ENCODE measurements at regions not wholly inside any gene's neighbourhood (a gene's known extent, or its start where the extent isn't known, plus 50 kb on each side); places are given as distances from the start of the nearest gene placed in this dataset.

GRCh38 chr12:83980398-83980797 is 932.2 kb downstream of the SLC6A15 start:
- no peak overlapping the region for H3K56ac ChIP-seq (ENCODE audit: extremely low read depth, insufficient read depth, low read length)
- no peak overlapping the region for H4K91ac ChIP-seq (ENCODE audit: insufficient read depth, low read depth, low read length)
- H3K23ac ChIP-seq (ENCODE audit: low read depth, low read length): no peak overlapping the region
- no peak overlapping the region for H3K27ac ChIP-seq (ENCODE audit: insufficient read depth, low read length)
- in situ Hi-C loops (cut with MboI; ENCODE audit: low sequenced_read_pairs) (no loop called here), intact Hi-C loops (cut with micrococcal nuclease) (no loop called here), dilution Hi-C loops (cut with HindIII; ENCODE audit: low sequenced_read_pairs, unreplicated experiment) (no loop called here)
- H3K4me1 ChIP-seq (ENCODE audit: control insufficient read depth, insufficient read depth, low read length): no peaks in the 10 kb centered on the region
- no peak overlapping the region for H3K4me2 ChIP-seq (ENCODE audit: low read depth, low read length)
- H2BK120ac ChIP-seq (ENCODE audit: low read depth, low read length): no peak overlapping the region
- H4K20me1 ChIP-seq (ENCODE audit: insufficient read depth, low read length): no peaks in the 10 kb centered on the region
- no peak overlapping the region for H3K14ac ChIP-seq (replicated peaks; ENCODE audit: low read depth, low read length)
- H2BK20ac ChIP-seq (ENCODE audit: low read depth, low read length): no peak overlapping the region
- H4K8ac ChIP-seq (ENCODE audit: low read depth in 2 of 2, low read length in 2 of 2): no peak overlapping the region
- H2BK5ac ChIP-seq (ENCODE audit: low read depth, low read length, poor library complexity, severe bottlenecking): no peak overlapping the region
- no peaks in the 10 kb centered on the region for H3K27me3 ChIP-seq (ENCODE audit: control insufficient read depth, insufficient read depth, low read length)
- H2AK5ac ChIP-seq (ENCODE audit: low read depth, low read length): no peak overlapping the region
- no peaks in the 10 kb centered on the region for H3K36me3 ChIP-seq (ENCODE audit: control insufficient read depth, insufficient read depth, low read length)
- ATAC-seq (ENCODE audit: low read depth) (no peak), DNase-seq (no peak)
- H3K9ac ChIP-seq (ENCODE audit: low read depth, low read length): no peak overlapping the region
- H3K9me3 ChIP-seq (ENCODE audit: control insufficient read depth, insufficient read depth, low read length): no peaks in the 10 kb centered on the region
- BruUV-seq (replicated peaks): no TSS peak
- no peak overlapping the region for H2BK15ac ChIP-seq (ENCODE audit: low read depth, low read length)
- H2AFZ ChIP-seq (replicated peaks; ENCODE audit: low read length, poor library complexity): no peak overlapping the region
- no peak overlapping the region for H2AK9ac ChIP-seq (replicated peaks; ENCODE audit: low read depth, low read length, poor library complexity)
- H3K4me3 ChIP-seq (ENCODE audit: insufficient read depth, low read depth, low read length): no peak overlapping the region
- H3K9me1 ChIP-seq (ENCODE audit: insufficient read depth, low read length): no peaks in the 10 kb centered on the region
- no peak overlapping the region for H3K18ac ChIP-seq (ENCODE audit: low read depth, low read length)
- no peaks in the 10 kb centered on the region for H3K79me1 ChIP-seq (ENCODE audit: low read depth in 1 of 2, low read length in 2 of 2)
- no peak overlapping the region for H3K4ac ChIP-seq (ENCODE audit: low read depth, low read length)
- CTCF ChIA-PET: interaction anchor here (0.9 kb wide), 1 partner anchor 11 kb away, joined by 3 read pairs; no protein-coding TSS in a partner anchor
- TF ChIP-seq, protein P1, sequence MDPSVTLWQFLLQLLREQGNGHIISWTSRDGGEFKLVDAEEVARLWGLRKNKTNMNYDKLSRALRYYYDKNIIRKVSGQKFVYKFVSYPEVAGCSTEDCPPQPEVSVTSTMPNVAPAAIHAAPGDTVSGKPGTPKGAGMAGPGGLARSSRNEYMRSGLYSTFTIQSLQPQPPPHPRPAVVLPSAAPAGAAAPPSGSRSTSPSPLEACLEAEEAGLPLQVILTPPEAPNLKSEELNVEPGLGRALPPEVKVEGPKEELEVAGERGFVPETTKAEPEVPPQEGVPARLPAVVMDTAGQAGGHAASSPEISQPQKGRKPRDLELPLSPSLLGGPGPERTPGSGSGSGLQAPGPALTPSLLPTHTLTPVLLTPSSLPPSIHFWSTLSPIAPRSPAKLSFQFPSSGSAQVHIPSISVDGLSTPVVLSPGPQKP (IDR thresholded peaks at IDR 0.05; ENCODE audit: borderline replicate concordance, low read depth, low read length): no peak
- TF ChIP-seq USF2 (IDR thresholded peaks at IDR 0.05; ENCODE audit: low read depth, low read length) (no peak), SMC3 (IDR thresholded peaks at IDR 0.05; ENCODE audit: low read depth, low read length) (no peak), CEBPB (IDR thresholded peaks at IDR 0.05; ENCODE audit: low read depth, low read length) (no peak), MXI1 (IDR thresholded peaks at IDR 0.05; ENCODE audit: borderline replicate concordance, low read depth, low read length) (no peak), MAFK (IDR thresholded peaks at IDR 0.05; ENCODE audit: low read depth, low read length) (no peak), MAZ (IDR thresholded peaks at IDR 0.05; ENCODE audit: borderline replicate concordance, low read depth, low read length) (no peak)
- H4K5ac ChIP-seq (ENCODE audit: low read depth, low read length): no peak overlapping the region
- POLR2A ChIA-PET (ENCODE audit: unreplicated experiment): no interaction called here

Data from IMR-90 (cell line).